ENCODE measurements at regions not wholly inside any gene's neighbourhood (a gene's known extent, or its start where the extent isn't known, plus 50 kb on each side); places are given as distances from the start of the nearest gene placed in this dataset.
A peak's percentile ranks its signal among the peaks of the same experiment; 100 is the strongest.

DNA sequence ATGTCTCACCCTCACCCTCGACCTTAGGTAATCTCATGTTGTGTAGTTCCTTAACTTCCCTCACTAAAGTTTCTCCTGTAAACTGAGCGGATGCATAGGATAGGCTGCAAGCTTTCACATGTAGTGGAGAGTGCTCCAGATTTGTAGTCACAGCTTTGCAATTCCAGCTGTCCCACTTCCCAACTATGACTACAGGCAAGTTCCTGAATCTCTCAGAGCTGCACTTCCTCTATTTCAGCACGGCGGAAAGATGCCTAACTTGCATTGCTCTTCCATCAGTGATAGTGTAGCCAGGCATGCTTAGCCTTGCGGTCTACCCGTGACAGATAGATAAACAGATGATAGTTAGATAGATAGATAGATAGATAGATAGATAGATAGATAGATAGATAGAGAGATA is 183.1 kb upstream of the CCDC68 start:
- H3K9me3 ChIP-seq (ENCODE audit: control insufficient read depth, insufficient read depth, low read length): no peaks in the 10 kb centered on the region
- peaks cover 3% of the 10 kb centered on the region for H3K4me1 ChIP-seq (ENCODE audit: control insufficient read depth, insufficient read depth, low read length)
- peak in 1 of 6 donors; percentile 59 for DNase-seq (ENCODE audit: low read depth in 4 of 6, low spot score in 6 of 6)
- no peaks in the 10 kb centered on the region for H3K27me3 ChIP-seq (ENCODE audit: control insufficient read depth, insufficient read depth, low read length)
- no peak overlapping the region for H3K4me3 ChIP-seq (ENCODE audit: low read depth, low read length)
- 87% methylated on average over 3 of the region's 6 CpGs for WGBS (ENCODE audit: insufficient coverage)
- H3K27ac ChIP-seq (ENCODE audit: low read depth, low read length): no peak overlapping the region
- H3K36me3 ChIP-seq (ENCODE audit: control insufficient read depth, insufficient read depth, low read length): no peaks in the 10 kb centered on the region

DNA sequence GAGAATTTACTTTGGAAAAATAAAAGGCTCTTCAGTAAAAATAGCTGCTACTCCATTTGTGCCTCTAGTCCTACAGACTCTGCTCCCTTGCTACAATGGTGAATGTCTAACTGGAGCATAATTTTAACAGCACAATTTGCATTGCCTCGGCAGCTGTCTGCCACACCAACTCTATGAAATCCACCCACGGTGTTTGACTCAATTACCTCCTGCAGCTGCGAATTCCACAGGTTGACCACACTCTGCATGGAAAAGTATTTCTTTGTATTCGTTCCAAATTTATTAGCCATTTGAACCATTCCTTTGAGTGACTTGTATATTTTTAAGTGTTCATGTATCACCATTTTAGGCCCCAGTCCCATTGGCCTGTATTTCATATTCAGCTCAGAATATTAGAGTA is 182.1 kb upstream of the CCDC68 start:
- H3K27me3 ChIP-seq (ENCODE audit: control insufficient read depth, insufficient read depth, low read length): no peaks in the 10 kb centered on the region
- H3K36me3 ChIP-seq (ENCODE audit: control insufficient read depth, insufficient read depth, low read length): no peaks in the 10 kb centered on the region
- no peak overlapping the region for H3K27ac ChIP-seq (ENCODE audit: low read depth, low read length)
- H3K4me1 ChIP-seq (ENCODE audit: control insufficient read depth, insufficient read depth, low read length): peaks cover 3% of the 10 kb centered on the region
- H3K9me3 ChIP-seq (ENCODE audit: control insufficient read depth, insufficient read depth, low read length): no peaks in the 10 kb centered on the region
- DNase-seq (ENCODE audit: low read depth in 4 of 6, low spot score in 6 of 6): no peak
- 61% methylated on average over 2 of the region's 4 CpGs for WGBS (ENCODE audit: insufficient coverage)
- H3K4me3 ChIP-seq (ENCODE audit: low read depth, low read length): no peak overlapping the region

DNA sequence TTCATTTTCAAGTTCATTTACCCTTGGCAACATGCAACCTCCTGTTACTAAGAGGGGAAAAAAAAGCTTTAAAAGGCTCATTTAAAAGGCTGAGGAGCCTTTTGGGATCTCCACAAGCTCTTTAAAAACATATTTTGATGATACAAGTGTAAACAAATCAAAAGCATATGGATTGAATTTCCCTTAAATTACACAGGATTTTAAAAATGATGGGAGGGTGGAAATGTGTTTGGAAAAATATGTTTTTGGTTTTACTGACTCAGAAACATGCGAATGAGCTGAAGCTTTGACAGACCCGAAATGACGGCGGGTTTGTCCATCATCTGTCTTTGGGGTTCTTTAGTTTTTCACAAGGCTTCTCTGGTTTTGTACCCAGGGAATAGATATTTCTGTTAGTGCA is 180.6 kb upstream of the CCDC68 start:
- Histone ChIP-seq H3K4me3 (ENCODE audit: low read depth, low read length) (no peak overlapping the region), H3K36me3 (ENCODE audit: control insufficient read depth, insufficient read depth, low read length) (no peaks in the 10 kb centered on the region), H3K27me3 (ENCODE audit: control insufficient read depth, insufficient read depth, low read length) (no peaks in the 10 kb centered on the region), H3K27ac (ENCODE audit: low read depth, low read length) (no peak overlapping the region), H3K4me1 (ENCODE audit: control insufficient read depth, insufficient read depth, low read length) (peaks cover 3% of the 10 kb centered on the region), H3K9me3 (ENCODE audit: control insufficient read depth, insufficient read depth, low read length) (no peaks in the 10 kb centered on the region)
- DNase-seq (ENCODE audit: low read depth in 4 of 6, low spot score in 6 of 6): peak in 2 of 6 donors; percentile 47 to 52
- 60% methylated on average over 2 of the region's 4 CpGs for WGBS (ENCODE audit: insufficient coverage)

DNA sequence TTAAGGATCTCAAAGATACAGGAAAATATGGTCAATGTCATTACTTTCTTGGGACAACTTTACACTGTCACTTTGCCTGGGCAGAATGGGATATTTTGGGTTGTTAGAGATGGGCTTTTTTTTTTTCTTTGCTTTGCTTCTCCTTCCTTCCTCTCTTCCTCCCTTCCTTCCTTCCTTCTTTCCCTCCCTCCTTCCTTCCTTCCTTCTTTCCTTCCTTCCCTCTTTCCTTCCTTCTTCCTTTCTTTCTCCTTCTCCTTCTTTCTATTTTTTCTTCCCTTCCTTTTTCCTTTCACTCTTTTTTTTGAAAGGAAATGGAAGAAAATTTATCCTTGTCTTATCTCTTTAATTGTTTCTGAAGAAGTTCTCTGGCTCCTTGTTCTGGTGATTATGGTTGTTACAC is 180.0 kb upstream of the CCDC68 start:
- DNase-seq (ENCODE audit: low read depth in 4 of 6, low spot score in 6 of 6): no peak
- Histone ChIP-seq H3K27ac (ENCODE audit: low read depth, low read length) (no peak overlapping the region), H3K27me3 (ENCODE audit: control insufficient read depth, insufficient read depth, low read length) (no peaks in the 10 kb centered on the region), H3K9me3 (ENCODE audit: control insufficient read depth, insufficient read depth, low read length) (no peaks in the 10 kb centered on the region), H3K36me3 (ENCODE audit: control insufficient read depth, insufficient read depth, low read length) (no peaks in the 10 kb centered on the region), H3K4me3 (ENCODE audit: low read depth, low read length) (no peak overlapping the region), H3K4me1 (ENCODE audit: control insufficient read depth, insufficient read depth, low read length) (peaks cover 3% of the 10 kb centered on the region)

DNA sequence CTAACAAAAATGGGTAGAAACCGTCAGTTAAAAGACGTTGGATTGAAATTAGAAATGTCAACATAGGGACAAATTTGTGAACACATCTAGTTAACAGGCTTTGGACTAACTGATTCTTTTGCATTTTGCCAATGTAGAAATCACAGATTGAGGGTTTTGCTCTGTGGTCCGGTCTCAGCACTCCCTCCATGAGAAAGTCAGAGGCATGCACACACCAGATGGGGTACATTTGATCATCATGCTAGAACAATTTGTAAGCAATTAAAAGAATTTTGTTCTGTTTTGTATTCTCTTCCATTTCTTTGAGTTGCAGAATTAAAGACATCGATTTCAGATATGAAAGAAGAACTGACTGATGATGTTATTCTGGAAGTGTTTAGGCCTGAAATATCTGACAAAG is 179.1 kb upstream of the CCDC68 start:
- Histone ChIP-seq H3K27ac (ENCODE audit: low read depth, low read length) (no peak overlapping the region), H3K27me3 (ENCODE audit: control insufficient read depth, insufficient read depth, low read length) (no peaks in the 10 kb centered on the region), H3K4me1 (ENCODE audit: control insufficient read depth, insufficient read depth, low read length) (peaks cover 3% of the 10 kb centered on the region), H3K4me3 (ENCODE audit: low read depth, low read length) (no peak overlapping the region), H3K36me3 (ENCODE audit: control insufficient read depth, insufficient read depth, low read length) (no peaks in the 10 kb centered on the region), H3K9me3 (ENCODE audit: control insufficient read depth, insufficient read depth, low read length) (no peaks in the 10 kb centered on the region)
- WGBS (ENCODE audit: insufficient coverage): 100% methylated on average over 3 of the region's 4 CpGs
- DNase-seq (ENCODE audit: low read depth in 4 of 6, low spot score in 6 of 6): no peak

DNA sequence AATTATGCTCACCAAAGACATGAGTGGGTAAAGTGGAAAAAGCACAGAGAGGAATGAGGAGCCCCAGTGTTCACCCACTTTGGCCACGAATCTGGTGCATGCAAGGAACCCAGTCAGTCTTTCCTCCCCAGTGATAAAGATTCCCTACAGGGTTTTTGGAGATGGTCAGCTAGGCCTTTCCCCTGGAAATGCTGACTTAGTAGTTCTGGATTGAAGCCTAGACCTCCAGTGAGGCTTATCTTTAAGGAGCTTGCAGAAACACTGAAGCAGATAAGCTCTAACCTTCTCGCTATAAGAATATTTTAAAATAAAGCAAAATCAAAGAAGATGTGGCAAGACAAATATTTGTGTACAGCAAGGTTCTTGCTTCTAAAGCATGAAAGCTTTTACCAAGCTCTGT is 178.3 kb upstream of the CCDC68 start:
- no CpG with 5 or more reads among the region's 2 CpGs for WGBS (ENCODE audit: insufficient coverage)
- no peaks in the 10 kb centered on the region for H3K9me3 ChIP-seq (ENCODE audit: control insufficient read depth, insufficient read depth, low read length)
- peaks cover 3% of the 10 kb centered on the region for H3K4me1 ChIP-seq (ENCODE audit: control insufficient read depth, insufficient read depth, low read length)
- H3K4me3 ChIP-seq (ENCODE audit: low read depth, low read length): no peak overlapping the region
- H3K36me3 ChIP-seq (ENCODE audit: control insufficient read depth, insufficient read depth, low read length): no peaks in the 10 kb centered on the region
- no peaks in the 10 kb centered on the region for H3K27me3 ChIP-seq (ENCODE audit: control insufficient read depth, insufficient read depth, low read length)
- no peak for DNase-seq (ENCODE audit: low read depth in 4 of 6, low spot score in 6 of 6)
- no peak overlapping the region for H3K27ac ChIP-seq (ENCODE audit: low read depth, low read length)

DNA sequence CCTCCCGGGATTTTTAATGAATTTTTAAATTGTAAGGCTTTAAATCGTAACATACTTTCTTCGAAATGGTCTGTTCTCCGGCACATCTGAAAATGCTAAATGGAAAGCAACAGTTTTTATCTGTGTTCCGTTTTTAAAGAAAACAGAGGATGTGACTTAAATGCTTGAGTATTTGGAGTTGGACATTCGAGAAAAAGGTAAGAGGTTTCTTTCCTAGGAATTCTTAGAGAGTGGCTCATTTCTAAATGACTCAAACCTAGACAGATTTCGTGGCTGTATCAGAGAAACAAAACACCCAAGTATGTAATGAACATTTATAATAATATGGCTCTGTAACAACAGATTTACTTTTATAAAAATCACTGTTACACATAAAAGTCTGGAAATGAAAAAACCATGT is 177.6 kb upstream of the CCDC68 start:
- no peak for DNase-seq (ENCODE audit: low read depth in 4 of 6, low spot score in 6 of 6)
- H3K4me3 ChIP-seq (ENCODE audit: low read depth, low read length): no peak overlapping the region
- H3K27me3 ChIP-seq (ENCODE audit: control insufficient read depth, insufficient read depth, low read length): no peaks in the 10 kb centered on the region
- H3K36me3 ChIP-seq (ENCODE audit: control insufficient read depth, insufficient read depth, low read length): no peaks in the 10 kb centered on the region
- H3K4me1 ChIP-seq (ENCODE audit: control insufficient read depth, insufficient read depth, low read length): peaks cover 3% of the 10 kb centered on the region
- no peak overlapping the region for H3K27ac ChIP-seq (ENCODE audit: low read depth, low read length)
- no peaks in the 10 kb centered on the region for H3K9me3 ChIP-seq (ENCODE audit: control insufficient read depth, insufficient read depth, low read length)
- WGBS (ENCODE audit: insufficient coverage): 71% methylated on average over 4 of the region's 7 CpGs

DNA sequence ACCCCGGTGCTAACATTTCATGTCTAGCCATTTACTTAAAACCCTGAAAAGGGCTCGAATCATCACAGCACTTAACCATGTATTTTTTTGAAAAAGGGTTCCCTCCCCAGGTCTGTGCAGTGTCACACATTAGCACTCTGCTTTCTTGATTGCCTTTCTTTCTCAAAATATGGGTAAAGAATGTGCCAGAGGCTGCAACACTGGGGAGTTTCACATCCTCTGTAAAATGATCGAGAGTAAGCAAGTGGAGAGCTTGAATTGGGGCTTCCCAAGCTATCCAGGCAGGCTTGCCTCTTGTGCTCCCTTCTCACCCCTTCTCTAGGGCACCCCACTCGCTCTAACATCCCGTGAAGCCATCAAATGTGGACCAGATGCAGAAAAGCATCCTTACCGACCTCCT is 177.0 kb upstream of the CCDC68 start:
- no peak for DNase-seq (ENCODE audit: low read depth in 4 of 6, low spot score in 6 of 6)
- 91% methylated on average over 6 of the region's 6 CpGs for WGBS (ENCODE audit: insufficient coverage)
- Histone ChIP-seq H3K27ac (ENCODE audit: low read depth, low read length) (no peak overlapping the region), H3K4me1 (ENCODE audit: control insufficient read depth, insufficient read depth, low read length) (peaks cover 3% of the 10 kb centered on the region), H3K4me3 (ENCODE audit: low read depth, low read length) (no peak overlapping the region), H3K27me3 (ENCODE audit: control insufficient read depth, insufficient read depth, low read length) (no peaks in the 10 kb centered on the region), H3K36me3 (ENCODE audit: control insufficient read depth, insufficient read depth, low read length) (no peaks in the 10 kb centered on the region), H3K9me3 (ENCODE audit: control insufficient read depth, insufficient read depth, low read length) (no peaks in the 10 kb centered on the region)

DNA sequence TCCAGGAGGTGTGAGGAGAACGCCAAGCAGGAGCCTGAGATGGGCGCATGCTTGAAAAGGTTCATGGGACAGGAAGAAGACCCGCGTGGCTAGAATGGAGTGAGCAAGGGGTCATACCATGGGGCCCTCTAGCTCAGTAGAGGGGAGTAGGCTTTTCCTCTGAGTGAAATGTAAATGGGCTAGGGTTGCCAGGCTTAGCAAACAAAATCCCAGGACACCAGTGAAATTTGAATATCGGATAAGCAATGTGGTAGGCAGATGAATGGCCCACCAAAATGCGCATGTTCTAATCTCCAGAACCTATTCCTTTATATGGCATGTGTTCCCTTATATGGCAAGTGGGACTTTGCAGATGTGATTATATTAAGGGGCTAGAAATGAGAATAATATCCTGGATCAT is 174.1 kb upstream of the CCDC68 start:
- WGBS (ENCODE audit: insufficient coverage): 98% methylated on average over 5 of the region's 6 CpGs
- Histone ChIP-seq H3K4me3 (ENCODE audit: low read depth, low read length) (no peak overlapping the region), H3K27me3 (ENCODE audit: control insufficient read depth, insufficient read depth, low read length) (no peaks in the 10 kb centered on the region), H3K36me3 (ENCODE audit: control insufficient read depth, insufficient read depth, low read length) (no peaks in the 10 kb centered on the region), H3K4me1 (ENCODE audit: control insufficient read depth, insufficient read depth, low read length) (no peaks in the 10 kb centered on the region), H3K27ac (ENCODE audit: low read depth, low read length) (no peak overlapping the region), H3K9me3 (ENCODE audit: control insufficient read depth, insufficient read depth, low read length) (no peaks in the 10 kb centered on the region)
- DNase-seq (ENCODE audit: low read depth in 4 of 6, low spot score in 6 of 6): no peak

DNA sequence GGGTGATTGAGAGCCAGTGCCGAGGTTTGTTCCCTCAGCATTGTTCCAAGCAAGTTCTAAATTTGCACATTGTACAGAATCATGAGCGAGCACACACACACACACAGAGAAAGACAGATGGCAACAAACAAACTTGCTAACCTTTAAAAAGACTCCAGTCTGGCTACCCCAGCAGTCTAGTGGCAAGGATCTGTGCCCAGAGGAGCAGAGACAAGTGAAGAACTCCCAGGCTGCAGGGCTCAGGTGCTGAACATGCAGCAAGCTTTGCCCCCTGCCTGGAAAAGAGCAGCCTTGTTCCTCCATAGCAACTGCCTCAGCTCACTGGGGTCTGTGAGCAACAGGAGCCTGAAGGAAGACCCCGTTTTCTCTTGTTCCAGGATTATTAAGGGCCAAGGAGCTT is 169.2 kb upstream of the CCDC68 start:
- Histone ChIP-seq H3K4me1 (ENCODE audit: control insufficient read depth, insufficient read depth, low read length) (no peaks in the 10 kb centered on the region), H3K27ac (ENCODE audit: low read depth, low read length) (no peak overlapping the region), H3K9me3 (ENCODE audit: control insufficient read depth, insufficient read depth, low read length) (no peaks in the 10 kb centered on the region), H3K36me3 (ENCODE audit: control insufficient read depth, insufficient read depth, low read length) (no peaks in the 10 kb centered on the region), H3K27me3 (ENCODE audit: control insufficient read depth, insufficient read depth, low read length) (no peaks in the 10 kb centered on the region), H3K4me3 (ENCODE audit: low read depth, low read length) (no peak overlapping the region)
- WGBS (ENCODE audit: insufficient coverage): 44% methylated on average over 1 of the region's 3 CpGs
- peak in 2 of 6 donors; percentile 22 to 60 for DNase-seq (ENCODE audit: low read depth in 4 of 6, low spot score in 6 of 6)

All from spinal cord (tissue), 9 donors.